HG03432 (cell line): ENCODE measurements at regions not wholly inside any gene's neighbourhood (a gene's known extent, or its start where the extent isn't known, plus 50 kb on each side); places are given as distances from the start of the nearest gene placed in this dataset.

Source experiments
- ATAC-seq: cut with Tn5 transposase; IDR thresholded peaks from one replicate; pipeline ENCODE4 v1.9.1; 2021; ENCODE audit warnings: mild to moderate bottlenecking, moderate library complexity; ENCODE audit not compliant: unreplicated experiment

- no peak for ATAC-seq
Observed at GRCh38 chr7:136186281-136186680, 209.1 kb upstream of the MTPN start.

- ATAC-seq: no peak
Observed at GRCh38 chr7:136184719-136185118, 207.6 kb upstream of the MTPN start.

GRCh38 chr7:136183981-136184380 is 206.8 kb upstream of the MTPN start:
- no peak for ATAC-seq

- no peak for ATAC-seq
Observed at GRCh38 chr7:136180984-136181383, 203.8 kb upstream of the MTPN start.

GRCh38 chr7:136179851-136180721 is 202.9 kb upstream of the MTPN start:
- no peak for ATAC-seq

- no peak for ATAC-seq
Observed at GRCh38 chr7:136179154-136179553, 202.0 kb upstream of the MTPN start.

- ATAC-seq: no peak
Observed at GRCh38 chr7:136174477-136175125, 197.4 kb upstream of the MTPN start.

GRCh38 chr7:136173874-136174273 is 196.7 kb upstream of the MTPN start:
- ATAC-seq: no peak

GRCh38 chr7:136171233-136171632 is 194.1 kb upstream of the MTPN start:
- no peak for ATAC-seq

- ATAC-seq: no peak
Observed at GRCh38 chr7:136168821-136169220, 191.7 kb upstream of the MTPN start.

GRCh38 chr7:136167991-136168390 is 190.8 kb upstream of the MTPN start:
- ATAC-seq: no peak

- no peak for ATAC-seq
Observed at GRCh38 chr7:136166521-136166920, 189.4 kb upstream of the MTPN start.

- ATAC-seq: no peak
Observed at GRCh38 chr7:136163340-136163801, 186.2 kb upstream of the MTPN start.

GRCh38 chr7:136150311-136150710 is 173.2 kb upstream of the MTPN start:
- no peak for ATAC-seq

- no peak for ATAC-seq
Observed at GRCh38 chr7:136148920-136149319, 171.8 kb upstream of the MTPN start.

GRCh38 chr7:136146925-136147324 is 169.8 kb upstream of the MTPN start:
- ATAC-seq: no peak

GRCh38 chr7:136144182-136144581 is 167.0 kb upstream of the MTPN start:
- ATAC-seq: no peak

- no peak for ATAC-seq
Observed at GRCh38 chr7:136143271-136143670, 166.1 kb upstream of the MTPN start.

- ATAC-seq: no peak
Observed at GRCh38 chr7:136142583-136142982, 165.4 kb upstream of the MTPN start.

- no peak for ATAC-seq
Observed at GRCh38 chr7:136140469-136140868, 163.3 kb upstream of the MTPN start.

- ATAC-seq: no peak
Observed at GRCh38 chr7:136139417-136139816, 162.3 kb upstream of the MTPN start.

- ATAC-seq: no peak
Observed at GRCh38 chr7:136138991-136139390, 161.8 kb upstream of the MTPN start.
